GM19463 (cell line): ENCODE measurements at regions not wholly inside any gene's neighbourhood (a gene's known extent, or its start where the extent isn't known, plus 50 kb on each side); places are given as distances from the start of the nearest gene placed in this dataset.
"Not testable (repeated sequence)": the region's sequence is repeated elsewhere in the genome, so short reads cannot be mapped to it uniquely, and the experiment has no call there.

ENCODE experiments used
- ATAC-seq: cut with Tn5 transposase; IDR thresholded peaks from one replicate; pipeline ENCODE4 v1.9.1; 2021; ENCODE audit warnings: mild to moderate bottlenecking, moderate library complexity; ENCODE audit not compliant: unreplicated experiment

- no peak for ATAC-seq
These were observed 108.5 kb downstream of the COPRS start for GRCh38 chr17:31750578-31750977.

- no peak for ATAC-seq
These were observed 110.2 kb downstream of the COPRS start for GRCh38 chr17:31748881-31749280.

- ATAC-seq = no peak
These were observed 112.1 kb downstream of the COPRS start for GRCh38 chr17:31746884-31747495.

- no peak for ATAC-seq
These were observed 113.0 kb downstream of the COPRS start for GRCh38 chr17:31745964-31746600.

GRCh38 chr17:31744511-31744951, 114.5 kb downstream of the COPRS start:
- no peak for ATAC-seq

- no peak for ATAC-seq
These were observed 115.2 kb downstream of the COPRS start for GRCh38 chr17:31743797-31744196.

- no peak for ATAC-seq
These were observed 117.7 kb downstream of the COPRS start for GRCh38 chr17:31741371-31741770.

- ATAC-seq = no peak
These were observed 118.4 kb downstream of the COPRS start for GRCh38 chr17:31740611-31741082.

DNA sequence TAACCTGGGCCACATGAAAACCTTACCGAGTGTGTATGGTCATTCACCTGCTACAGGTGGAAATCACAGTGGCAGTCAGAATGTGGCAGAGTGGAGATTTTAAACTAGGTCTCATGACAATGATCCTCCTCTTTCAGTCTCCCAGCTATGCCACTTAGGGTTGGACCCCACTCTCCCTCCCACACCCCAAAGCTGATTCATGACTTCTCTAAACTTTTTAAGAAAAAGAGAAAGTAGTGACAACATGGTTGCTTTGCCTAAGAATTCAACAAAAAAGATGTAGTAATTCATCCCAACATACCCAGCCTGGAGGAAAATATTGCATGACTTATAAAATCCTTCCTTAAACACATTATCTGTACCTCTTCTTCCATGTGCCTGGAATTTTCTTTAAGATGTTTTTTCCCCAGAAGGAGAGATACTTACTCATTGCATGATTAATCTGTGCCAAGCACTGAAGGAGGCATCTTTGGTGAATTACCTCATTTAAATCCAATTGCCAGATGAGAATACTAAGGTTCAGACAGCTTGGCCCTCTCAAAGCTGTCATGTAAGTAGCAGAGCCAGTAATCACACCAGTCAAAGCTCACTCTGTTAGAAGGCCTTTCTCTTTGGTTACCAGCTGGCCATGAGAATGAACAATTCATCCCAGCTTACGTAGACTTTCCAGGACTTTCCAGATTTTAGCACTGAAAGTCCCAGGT, 119.9 kb downstream of the COPRS start:
- ATAC-seq = no peak

- ATAC-seq = no peak
These were observed 120.6 kb downstream of the COPRS start for GRCh38 chr17:31738488-31738887.

DNA sequence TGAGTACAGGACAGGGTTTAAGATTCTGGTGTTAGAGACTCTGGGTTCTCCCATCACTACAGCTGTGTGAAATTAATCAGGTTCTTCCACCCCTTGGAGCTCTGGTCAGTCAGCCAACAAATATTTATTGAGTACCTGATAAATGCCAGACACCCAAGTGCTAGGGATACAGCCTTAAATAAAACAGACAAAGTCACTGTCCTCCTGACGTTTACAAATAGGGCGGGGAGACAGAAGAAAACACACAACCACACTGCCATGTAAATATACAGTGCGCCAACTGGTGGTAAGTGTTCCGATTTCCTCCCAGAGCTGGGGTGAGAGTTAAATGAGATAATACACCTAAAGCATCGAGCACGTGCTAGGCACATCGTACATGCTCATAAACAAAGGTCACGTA, 121.0 kb downstream of the COPRS start:
- no peak for ATAC-seq

DNA sequence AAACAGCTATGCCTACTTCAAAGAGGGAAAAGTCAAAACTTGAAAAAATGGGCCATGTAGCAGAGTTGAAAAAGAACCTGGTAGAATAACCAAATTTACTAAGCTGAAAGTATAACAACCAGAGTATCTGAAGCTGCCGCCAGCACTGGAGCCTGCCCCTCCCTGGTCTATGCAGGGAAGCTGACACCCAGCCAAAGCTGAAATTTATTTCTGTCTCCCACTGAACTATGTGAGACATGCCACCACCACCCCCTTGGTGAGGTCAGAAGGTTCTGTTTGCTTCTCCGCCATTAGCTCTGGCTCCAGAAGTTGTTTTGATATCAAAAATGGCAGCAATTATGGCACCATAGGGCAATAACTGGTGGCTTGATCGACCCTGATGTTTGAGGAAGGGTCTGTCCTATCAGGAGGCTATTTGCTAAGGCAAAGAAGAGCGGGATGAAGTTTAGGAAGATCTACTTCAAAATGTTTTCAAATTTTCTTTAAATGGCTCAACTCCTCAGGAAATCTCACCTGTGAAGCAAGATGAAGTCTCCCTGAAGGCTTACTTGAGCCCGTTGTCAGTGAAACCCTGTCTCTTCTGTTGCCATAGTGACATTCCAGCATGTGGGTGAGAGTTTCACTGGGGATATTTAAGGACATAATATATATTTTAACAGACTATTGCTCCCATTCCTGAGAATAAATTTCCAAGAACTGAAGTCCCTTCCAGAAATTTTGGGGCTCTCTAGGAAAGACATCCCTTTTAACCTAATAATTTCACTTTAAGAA, 122.0 kb downstream of the COPRS start:
- ATAC-seq = no peak

- ATAC-seq = no peak
These were observed 125.7 kb downstream of the COPRS start for GRCh38 chr17:31733326-31733725.

- not testable (repeated sequence) for ATAC-seq
These were observed 127.4 kb downstream of the COPRS start for GRCh38 chr17:31731585-31732154.

- ATAC-seq = no peak
These were observed 127.9 kb downstream of the COPRS start for GRCh38 chr17:31731118-31731517.

DNA sequence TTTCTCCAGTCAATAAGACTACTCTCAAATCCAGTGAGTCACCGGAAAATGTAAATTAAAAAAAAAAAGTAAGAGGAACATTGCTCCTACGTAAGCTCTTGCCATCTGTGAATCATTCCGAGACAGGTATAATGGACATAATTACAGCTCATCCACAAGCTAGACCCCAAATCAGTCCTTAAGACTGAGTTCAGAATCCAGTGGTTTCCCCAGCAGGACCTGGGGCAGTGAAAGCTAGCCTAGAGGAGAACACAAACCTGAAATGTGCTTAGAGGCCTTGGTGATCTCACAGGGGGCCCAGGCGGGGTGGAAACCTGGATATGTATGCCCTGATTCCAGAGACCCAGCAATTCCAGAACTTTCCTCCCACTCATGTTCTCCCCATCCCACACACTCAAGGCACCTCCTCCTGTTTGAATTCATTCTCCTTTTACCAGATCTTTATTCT, 132.0 kb downstream of the COPRS start:
- ATAC-seq = no peak

GRCh38 chr17:31724619-31725018, 134.4 kb downstream of the COPRS start:
- ATAC-seq = no peak

DNA sequence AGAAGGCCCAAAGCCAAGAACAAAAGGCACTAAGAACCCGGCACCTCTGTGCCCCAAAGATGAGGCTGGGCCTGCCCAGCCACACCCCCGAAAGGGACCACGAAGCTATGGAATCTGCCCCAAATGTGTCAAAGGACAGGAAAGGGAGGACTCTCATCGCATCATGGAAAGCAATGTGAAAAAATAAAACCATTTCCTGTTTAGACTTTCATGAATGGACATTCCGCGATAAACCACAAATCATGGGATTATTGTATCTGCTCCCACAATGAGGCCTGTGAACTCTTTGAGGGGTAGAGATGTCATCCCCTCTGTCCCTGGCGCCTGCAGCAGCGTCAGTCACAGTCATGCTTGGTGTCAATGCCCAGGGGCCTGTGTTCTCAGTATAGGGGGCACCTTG, 135.0 kb downstream of the COPRS start:
- no peak for ATAC-seq

GRCh38 chr17:31722251-31723056, 136.6 kb downstream of the COPRS start:
- no peak for ATAC-seq
